GM18868 (cell line): ENCODE measurements at regions not wholly inside any gene's neighbourhood (a gene's known extent, or its start where the extent isn't known, plus 50 kb on each side); places are given as distances from the start of the nearest gene placed in this dataset.
A peak's percentile ranks its signal among the peaks of the same experiment; 100 is the strongest.

Experiments
- ATAC-seq: cut with Tn5 transposase; IDR thresholded peaks from one replicate; pipeline ENCODE4 v1.9.1; 2021; ENCODE audit warnings: mild to moderate bottlenecking, moderate library complexity; ENCODE audit not compliant: unreplicated experiment

- ATAC-seq: no peak
These were observed 139.3 kb upstream of the PHACTR1 start for GRCh38 chr6:12577124-12577850.

- ATAC-seq: no peak
These were observed 138.5 kb upstream of the PHACTR1 start for GRCh38 chr6:12578097-12578496.

- no peak for ATAC-seq
These were observed 137.8 kb upstream of the PHACTR1 start for GRCh38 chr6:12578751-12579150.

- no peak for ATAC-seq
These were observed 136.3 kb upstream of the PHACTR1 start for GRCh38 chr6:12580290-12580689.

GRCh38 chr6:12582421-12583110 is 134.0 kb upstream of the PHACTR1 start:
- no peak for ATAC-seq

- no peak for ATAC-seq
These were observed 131.7 kb upstream of the PHACTR1 start for GRCh38 chr6:12584631-12585405.

GRCh38 chr6:12585497-12585958 is 131.0 kb upstream of the PHACTR1 start:
- no peak for ATAC-seq

- ATAC-seq: no peak
These were observed 129.7 kb upstream of the PHACTR1 start for GRCh38 chr6:12586721-12587480.

GRCh38 chr6:12590901-12591300 is 125.7 kb upstream of the PHACTR1 start:
- ATAC-seq: no peak

- no peak for ATAC-seq
These were observed 123.9 kb upstream of the PHACTR1 start for GRCh38 chr6:12592634-12593033.

GRCh38 chr6:12593771-12594529 is 122.6 kb upstream of the PHACTR1 start:
- ATAC-seq: no peak

GRCh38 chr6:12594530-12594893 is 122.1 kb upstream of the PHACTR1 start:
- peak; percentile 61 for ATAC-seq

- ATAC-seq: peak; percentile 72
These were observed 121.3 kb upstream of the PHACTR1 start for GRCh38 chr6:12595161-12595811.

GRCh38 chr6:12596731-12597130 is 119.8 kb upstream of the PHACTR1 start:
- no peak for ATAC-seq

GRCh38 chr6:12598919-12599318 is 117.6 kb upstream of the PHACTR1 start:
- ATAC-seq: no peak

- no peak for ATAC-seq
These were observed 114.7 kb upstream of the PHACTR1 start for GRCh38 chr6:12601881-12602280.

- no peak for ATAC-seq
These were observed 114.2 kb upstream of the PHACTR1 start for GRCh38 chr6:12602342-12602741.

GRCh38 chr6:12602951-12603672 is 113.5 kb upstream of the PHACTR1 start:
- no peak for ATAC-seq

- no peak for ATAC-seq
These were observed 112.9 kb upstream of the PHACTR1 start for GRCh38 chr6:12603673-12604049.
